ENCODE measurements at regions not wholly inside any gene's neighbourhood (a gene's known extent, or its start where the extent isn't known, plus 50 kb on each side); places are given as distances from the start of the nearest gene placed in this dataset.

GRCh38 chr2:12501469-12502158 is 215.1 kb upstream of the TRIB2 start:
- Histone ChIP-seq H3K27me3 (no peaks in the 10 kb centered on the region), H3K4me1 (peaks cover 9% of the 10 kb centered on the region), H3K9me3 (no peaks in the 10 kb centered on the region), H3K27ac (peak overlapping the region; percentile 14), H3K36me3 (no peaks in the 10 kb centered on the region), H3K4me3 (no peak overlapping the region)
- no peak for TF ChIP-seq CTCF (IDR thresholded peaks at IDR 0.05)
- no peak for TF ChIP-seq POLR2A (IDR thresholded peaks at IDR 0.05)
- TF ChIP-seq POLR2AphosphoS5 (IDR thresholded peaks at IDR 0.05) = no peak
- no peak for TF ChIP-seq EP300 (IDR thresholded peaks at IDR 0.05)
- DNase-seq (ENCODE audit: low spot score in 2 of 2) = no peak
- 63% methylated on average over 4 of the region's 4 CpGs for WGBS

GRCh38 chr2:12502759-12503158 is 214.0 kb upstream of the TRIB2 start:
- no peak for DNase-seq (ENCODE audit: low spot score in 2 of 2)
- Histone ChIP-seq H3K36me3 (no peaks in the 10 kb centered on the region), H3K27me3 (no peaks in the 10 kb centered on the region), H3K4me3 (no peak overlapping the region), H3K27ac (no peak overlapping the region), H3K4me1 (peaks cover 9% of the 10 kb centered on the region), H3K9me3 (no peaks in the 10 kb centered on the region)
- no peak for TF ChIP-seq POLR2AphosphoS5 (IDR thresholded peaks at IDR 0.05)
- 76% methylated on average over 6 of the region's 6 CpGs for WGBS

GRCh38 chr2:12504443-12504842 is 212.3 kb upstream of the TRIB2 start:
- 72% methylated on average over 4 of the region's 4 CpGs for WGBS
- no peaks in the 10 kb centered on the region for H3K36me3 ChIP-seq
- TF ChIP-seq CTCF (IDR thresholded peaks at IDR 0.05) (no peak), EP300 (IDR thresholded peaks at IDR 0.05) (no peak), POLR2A (IDR thresholded peaks at IDR 0.05) (no peak), POLR2AphosphoS5 (IDR thresholded peaks at IDR 0.05) (no peak)
- no peaks in the 10 kb centered on the region for H3K27me3 ChIP-seq
- no peak overlapping the region for H3K4me3 ChIP-seq
- H3K27ac ChIP-seq = no peak overlapping the region
- peaks cover 9% of the 10 kb centered on the region for H3K4me1 ChIP-seq
- H3K9me3 ChIP-seq = no peaks in the 10 kb centered on the region
- DNase-seq (ENCODE audit: low spot score in 2 of 2) = no peak

- no peak for TF ChIP-seq POLR2A (IDR thresholded peaks at IDR 0.05)
- TF ChIP-seq POLR2AphosphoS5 (IDR thresholded peaks at IDR 0.05) = no peak
- 79% methylated on average over 2 of the region's 2 CpGs for WGBS
- no peak for DNase-seq (ENCODE audit: low spot score in 2 of 2)
- no peaks in the 10 kb centered on the region for H3K9me3 ChIP-seq
- H3K36me3 ChIP-seq = no peaks in the 10 kb centered on the region
- no peak overlapping the region for H3K4me3 ChIP-seq
- no peaks in the 10 kb centered on the region for H3K27me3 ChIP-seq
- peaks cover 6% of the 10 kb centered on the region for H3K4me1 ChIP-seq
- H3K27ac ChIP-seq = no peak overlapping the region
Measured at GRCh38 chr2:12506846-12507245, 209.9 kb upstream of the TRIB2 start.

GRCh38 chr2:12507295-12507694 is 209.4 kb upstream of the TRIB2 start:
- Histone ChIP-seq H3K27ac (no peak overlapping the region), H3K36me3 (no peaks in the 10 kb centered on the region), H3K4me3 (no peak overlapping the region), H3K4me1 (peaks cover 1% of the 10 kb centered on the region), H3K9me3 (no peaks in the 10 kb centered on the region), H3K27me3 (no peaks in the 10 kb centered on the region)
- WGBS = 36% methylated on average over 7 of the region's 7 CpGs
- TF ChIP-seq EP300 (IDR thresholded peaks at IDR 0.05) (no peak), CTCF (IDR thresholded peaks at IDR 0.05) (no peak), POLR2AphosphoS5 (IDR thresholded peaks at IDR 0.05) (no peak), POLR2A (IDR thresholded peaks at IDR 0.05) (no peak)
- DNase-seq (ENCODE audit: low spot score in 2 of 2) = no peak

GRCh38 chr2:12510070-12510469 is 206.7 kb upstream of the TRIB2 start:
- Histone ChIP-seq H3K27ac (no peak overlapping the region), H3K27me3 (no peaks in the 10 kb centered on the region), H3K36me3 (no peaks in the 10 kb centered on the region), H3K4me3 (no peak overlapping the region), H3K4me1 (no peaks in the 10 kb centered on the region), H3K9me3 (no peaks in the 10 kb centered on the region)
- TF ChIP-seq POLR2AphosphoS5 (IDR thresholded peaks at IDR 0.05) = no peak
- no peak for TF ChIP-seq EP300 (IDR thresholded peaks at IDR 0.05)
- TF ChIP-seq CTCF (IDR thresholded peaks at IDR 0.05) = no peak
- no peak for TF ChIP-seq POLR2A (IDR thresholded peaks at IDR 0.05)
- DNase-seq (ENCODE audit: low spot score in 2 of 2) = no peak

Data from suprapubic skin (tissue), 4 donors.